PC-3 (cell line): ENCODE measurements at regions not wholly inside any gene's neighbourhood (a gene's known extent, or its start where the extent isn't known, plus 50 kb on each side); places are given as distances from the start of the nearest gene placed in this dataset.

Experiments
- ATAC-seq: fragments of 200-7000 bp; cut with Tn5 transposase; 2 replicates; pipeline ENCODE4 v1.9.1; 2020; ENCODE audit warnings: mild to moderate bottlenecking, moderate library complexity
- BruUV-seq: library from RNA; stranded (reverse); fragments of 400-500 nt; replicated peaks from 2 replicates; lab custom pipeline; 2021; lab: Mats Ljungman, UMichigan
- CTCF ChIA-PET: fragments of 300-600 bp; sonication (Branson Sonifier 250); formaldehyde crosslinking; loops from one replicate; lab custom pipeline; 2022; ENCODE audit warnings: antibody characterized with exemption; lab: Charles Lee
- POLR2A ChIA-PET: fragments of 300-600 bp; sonication (Branson Sonifier 250); formaldehyde crosslinking; loops from one replicate; lab custom pipeline; 2022; ENCODE audit warnings: antibody characterized with exemption; ENCODE audit not compliant: unreplicated experiment; lab: Charles Lee
- DNase-seq: peaks from one replicate; pipeline ENCODE4 v3.0.0-alpha.2; 2015
- H2AFZ ChIP-seq: fragments of 300-600 bp; sonication (generic); 2 replicates; pipeline ENCODE4 v1.6.0; 2016; ENCODE audit warnings: antibody characterized with exemption, low read length
- H3F3A ChIP-seq: fragments of 300-600 bp; sonication (generic); one replicate; pipeline ENCODE4 v1.6.0; 2017; ENCODE audit warnings: antibody characterized with exemption, low read length, control low read depth, mild to moderate bottlenecking; ENCODE audit not compliant: unreplicated experiment
- H3K27ac ChIP-seq: fragments of 300-600 bp; sonication (generic); 2 replicates; pipeline ENCODE4 v1.5.1; 2016; ENCODE audit warnings: mild to moderate bottlenecking, low read length
- H3K27me3 ChIP-seq: fragments of 300-600 bp; sonication (generic); 2 replicates; pipeline ENCODE4 v1.6.1; 2016; ENCODE audit warnings: low read length, mixed read lengths
- H3K36me3 ChIP-seq: fragments of 300-600 bp; sonication (generic); 2 replicates; pipeline ENCODE4 v1.6.1; 2016; ENCODE audit warnings: low read depth, mixed run types, low read length, mixed read lengths
- H3K4me1 ChIP-seq: fragments of 300-600 bp; sonication (generic); 2 replicates; pipeline ENCODE4 v1.5.1; 2016; ENCODE audit warnings: low read length; ENCODE audit not compliant: insufficient read depth
- H3K4me2 ChIP-seq: fragments of 300-600 bp; sonication (generic); 2 replicates; pipeline ENCODE4 v1.6.0; 2016; ENCODE audit warnings: low read length
- H3K4me3 ChIP-seq: fragments of 300-600 bp; sonication (generic); 2 replicates; pipeline ENCODE4 v1.5.1; 2016; ENCODE audit warnings: mild to moderate bottlenecking, low read length, mixed read lengths
- H3K79me2 ChIP-seq: fragments of 300-600 bp; sonication (generic); 2 replicates; pipeline ENCODE4 v1.6.1; 2017; ENCODE audit warnings: low read length, mixed read lengths
- H3K9ac ChIP-seq: fragments of 300-600 bp; sonication (generic); 2 replicates; pipeline ENCODE4 v1.6.0; 2016; ENCODE audit warnings: mild to moderate bottlenecking, low read length
- H3K9me2 ChIP-seq: fragments of 300-600 bp; sonication (generic); replicated peaks from 2 replicates; pipeline ENCODE4 v1.6.1; 2016; ENCODE audit warnings: mixed run types, low read length, mixed read lengths
- H3K9me3 ChIP-seq: fragments of 300-600 bp; sonication (generic); 2 replicates; pipeline ENCODE4 v1.6.1; 2016; ENCODE audit warnings: low read length, mixed read lengths
- H4K20me1 ChIP-seq: fragments of 300-600 bp; sonication (generic); 2 replicates; pipeline ENCODE4 v1.6.1; 2016; ENCODE audit warnings: low read length, mixed read lengths
- EZH2 ChIP-seq: fragments of 300-600 bp; sonication (generic); IDR thresholded peaks from one replicate; pipeline ENCODE4 v1.6.1; 2017; ENCODE audit warnings: antibody characterized with exemption, mild to moderate bottlenecking, low read length; ENCODE audit not compliant: unreplicated experiment
- EZH2phosphoT487 ChIP-seq: fragments of 300-600 bp; sonication (generic); IDR thresholded peaks from 2 replicates; pipeline ENCODE4 v1.6.1; 2018; ENCODE audit warnings: mild to moderate bottlenecking, antibody characterized with exemption, low read length, borderline replicate concordance
- intact Hi-C: fragments of 100-400 bp; cut with micrococcal nuclease; formaldehyde crosslinking; loops from 2 replicates; pipeline ENCODE4 v1.9.0; 2023
- TF ChIP-seq, protein P1 (sequence below): fragments of 300-600 bp; sonication (generic); conservative IDR thresholded peaks from 2 replicates; pipeline ENCODE4 v1.5.1; 2017; ENCODE audit warnings: antibody characterized with exemption, low read depth, mild to moderate bottlenecking, low read length

DNA sequence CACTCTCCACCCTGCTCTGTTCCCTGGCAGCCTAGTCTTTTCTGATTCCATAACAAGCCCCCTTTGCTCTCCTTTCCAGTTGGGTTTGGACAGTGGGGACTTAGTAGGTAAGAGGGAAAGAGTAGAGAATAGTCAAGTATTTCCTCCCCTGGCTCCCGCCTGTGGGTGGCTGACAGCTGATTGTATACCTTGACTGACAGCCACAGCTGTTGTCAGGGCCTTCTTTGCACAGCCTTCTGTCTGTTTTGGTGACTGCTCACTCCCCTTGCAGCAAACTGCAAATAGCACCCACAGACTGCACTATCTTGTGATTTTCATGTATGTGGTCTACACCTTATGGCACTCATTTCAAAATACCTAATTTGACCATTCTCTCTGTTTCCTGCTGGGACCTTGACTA, 486.3 kb downstream of the ACTR3B start:
- H3F3A ChIP-seq = no peaks in the 10 kb centered on the region
- H3K9me3 ChIP-seq = no peaks in the 10 kb centered on the region
- no peak overlapping the region for H3K27ac ChIP-seq
- intact Hi-C loops = no loop called here
- no peak overlapping the region for H3K9ac ChIP-seq
- H3K4me2 ChIP-seq = no peak overlapping the region
- H3K27me3 ChIP-seq = no peaks in the 10 kb centered on the region
- H4K20me1 ChIP-seq = no peaks in the 10 kb centered on the region
- H3K79me2 ChIP-seq = no peaks in the 10 kb centered on the region
- H3K4me1 ChIP-seq = no peaks in the 10 kb centered on the region
- no peak overlapping the region for H2AFZ ChIP-seq
- ATAC-seq (no peak), DNase-seq (no peak)
- H3K9me2 ChIP-seq = no peaks in the 10 kb centered on the region
- no TSS peak for BruUV-seq
- TF ChIP-seq EZH2 (no peak), EZH2phosphoT487 (no peak)
- TF ChIP-seq, protein P1, sequence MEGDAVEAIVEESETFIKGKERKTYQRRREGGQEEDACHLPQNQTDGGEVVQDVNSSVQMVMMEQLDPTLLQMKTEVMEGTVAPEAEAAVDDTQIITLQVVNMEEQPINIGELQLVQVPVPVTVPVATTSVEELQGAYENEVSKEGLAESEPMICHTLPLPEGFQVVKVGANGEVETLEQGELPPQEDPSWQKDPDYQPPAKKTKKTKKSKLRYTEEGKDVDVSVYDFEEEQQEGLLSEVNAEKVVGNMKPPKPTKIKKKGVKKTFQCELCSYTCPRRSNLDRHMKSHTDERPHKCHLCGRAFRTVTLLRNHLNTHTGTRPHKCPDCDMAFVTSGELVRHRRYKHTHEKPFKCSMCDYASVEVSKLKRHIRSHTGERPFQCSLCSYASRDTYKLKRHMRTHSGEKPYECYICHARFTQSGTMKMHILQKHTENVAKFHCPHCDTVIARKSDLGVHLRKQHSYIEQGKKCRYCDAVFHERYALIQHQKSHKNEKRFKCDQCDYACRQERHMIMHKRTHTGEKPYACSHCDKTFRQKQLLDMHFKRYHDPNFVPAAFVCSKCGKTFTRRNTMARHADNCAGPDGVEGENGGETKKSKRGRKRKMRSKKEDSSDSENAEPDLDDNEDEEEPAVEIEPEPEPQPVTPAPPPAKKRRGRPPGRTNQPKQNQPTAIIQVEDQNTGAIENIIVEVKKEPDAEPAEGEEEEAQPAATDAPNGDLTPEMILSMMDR = no peak
- no peak overlapping the region for H3K4me3 ChIP-seq
- no peaks in the 10 kb centered on the region for H3K36me3 ChIP-seq
- ChIA-PET POLR2A (no interaction called here), CTCF (no interaction called here)

DNA sequence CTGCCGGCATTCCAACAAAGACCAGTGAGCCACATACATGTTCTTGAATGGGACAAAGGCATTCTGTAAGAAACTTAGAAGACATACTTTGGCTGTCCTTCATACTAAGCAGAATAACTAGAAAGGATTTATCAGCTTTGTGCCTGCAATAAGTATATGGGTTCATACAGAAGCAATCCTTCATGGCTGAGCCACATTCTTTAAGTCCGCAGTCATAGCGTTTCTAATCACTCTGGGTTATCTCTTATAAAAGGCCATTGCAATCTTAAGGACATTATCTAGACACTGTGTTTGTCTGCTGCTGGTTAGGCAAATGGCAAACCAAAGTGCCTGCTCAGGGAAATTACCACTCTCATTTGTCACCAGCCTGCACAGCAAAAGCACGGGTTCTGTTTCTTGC, 488.4 kb downstream of the ACTR3B start:
- Histone ChIP-seq H3K4me1 (no peaks in the 10 kb centered on the region), H3K27ac (no peak overlapping the region), H2AFZ (no peak overlapping the region), H3K9ac (no peak overlapping the region), H3K79me2 (no peaks in the 10 kb centered on the region), H3K4me3 (no peak overlapping the region), H3K4me2 (no peak overlapping the region), H3K9me3 (no peaks in the 10 kb centered on the region), H3K36me3 (no peaks in the 10 kb centered on the region), H3K9me2 (no peaks in the 10 kb centered on the region), H3K27me3 (no peaks in the 10 kb centered on the region), H4K20me1 (no peaks in the 10 kb centered on the region), H3F3A (no peaks in the 10 kb centered on the region)
- no TSS peak for BruUV-seq
- intact Hi-C loops = no loop called here
- CTCF ChIA-PET = no interaction called here
- ATAC-seq (no peak), DNase-seq (no peak)
- POLR2A ChIA-PET = no interaction called here
- TF ChIP-seq, protein P1 = no peak
- TF ChIP-seq EZH2phosphoT487 (no peak), EZH2 (no peak)

DNA sequence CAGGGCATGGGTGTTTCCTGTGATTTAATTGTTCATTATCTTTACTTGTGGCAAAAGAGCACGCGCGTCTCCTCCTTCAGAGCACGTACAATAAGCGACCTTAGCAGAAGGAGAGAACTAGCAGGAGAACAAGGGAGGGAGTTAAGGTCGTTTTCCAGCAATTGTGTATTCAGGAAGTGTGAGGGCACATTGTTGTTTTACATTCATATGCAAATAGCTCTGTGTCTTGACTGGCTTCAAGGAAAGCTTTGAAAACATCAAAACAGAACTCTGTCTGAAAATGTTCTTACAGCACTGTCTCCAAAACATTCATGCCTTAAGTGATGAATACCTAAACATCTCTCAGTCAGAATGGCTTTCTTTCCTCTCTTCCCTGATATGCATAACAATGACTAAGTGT, 499.1 kb downstream of the ACTR3B start:
- no peaks in the 10 kb centered on the region for H4K20me1 ChIP-seq
- H3K27ac ChIP-seq = no peak overlapping the region
- H2AFZ ChIP-seq = no peak overlapping the region
- BruUV-seq = no TSS peak
- no peaks in the 10 kb centered on the region for H3K36me3 ChIP-seq
- H3K4me1 ChIP-seq = no peaks in the 10 kb centered on the region
- no peak overlapping the region for H3K4me2 ChIP-seq
- ChIA-PET POLR2A (no interaction called here), CTCF (no interaction called here)
- no peaks in the 10 kb centered on the region for H3F3A ChIP-seq
- ATAC-seq (no peak), DNase-seq (no peak)
- TF ChIP-seq, protein P1 = no peak
- TF ChIP-seq EZH2phosphoT487 = no peak
- TF ChIP-seq EZH2 = no peak
- H3K79me2 ChIP-seq = no peaks in the 10 kb centered on the region
- H3K4me3 ChIP-seq = no peak overlapping the region
- intact Hi-C loops = no loop called here
- H3K9me3 ChIP-seq = no peaks in the 10 kb centered on the region
- H3K9me2 ChIP-seq = no peaks in the 10 kb centered on the region
- no peak overlapping the region for H3K9ac ChIP-seq
- H3K27me3 ChIP-seq = no peaks in the 10 kb centered on the region
